ENCODE measurements at regions not wholly inside any gene's neighbourhood (a gene's known extent, or its start where the extent isn't known, plus 50 kb on each side); places are given as distances from the start of the nearest gene placed in this dataset.

- no peak for DNase-seq (ENCODE audit: low read depth, low spot score)
- H3K27ac ChIP-seq = no peak overlapping the region
These were observed 343.3 kb downstream of the CYP26B1 start for GRCh38 chr2:71804281-71804751.

GRCh38 chr2:71803398-71803797, 344.3 kb downstream of the CYP26B1 start:
- DNase-seq (ENCODE audit: low read depth, low spot score) = no peak
- H3K27ac ChIP-seq = no peak overlapping the region

- H3K27ac ChIP-seq = no peak overlapping the region
- no peak for DNase-seq (ENCODE audit: low read depth, low spot score)
These were observed 345.1 kb downstream of the CYP26B1 start for GRCh38 chr2:71802556-71802955.

DNA sequence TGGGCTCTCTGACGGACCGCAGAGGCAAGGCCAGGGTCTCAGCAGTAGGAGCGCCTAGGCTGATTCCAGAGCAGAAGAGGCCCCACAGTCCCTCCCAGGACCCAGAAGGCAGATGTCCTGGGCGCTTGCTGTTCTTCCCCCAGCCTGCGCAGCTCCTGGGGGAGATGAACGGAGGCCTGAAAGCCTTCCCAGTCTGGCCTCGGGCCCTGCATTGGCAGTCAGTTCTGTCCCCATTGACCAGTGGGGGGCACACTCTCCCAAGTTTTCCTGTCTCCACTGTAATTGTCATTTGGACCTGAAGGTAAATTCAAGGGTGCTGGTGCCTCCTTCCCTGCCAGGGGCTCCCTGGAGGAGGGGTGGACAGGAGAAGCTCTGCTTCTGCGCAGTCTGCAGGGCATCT, 345.7 kb downstream of the CYP26B1 start:
- DNase-seq (ENCODE audit: low read depth, low spot score) = no peak
- no peak overlapping the region for H3K27ac ChIP-seq

GRCh38 chr2:71801556-71801955, 346.1 kb downstream of the CYP26B1 start:
- H3K27ac ChIP-seq = no peak overlapping the region
- DNase-seq (ENCODE audit: low read depth, low spot score) = no peak

- no peak for DNase-seq (ENCODE audit: low read depth, low spot score)
- no peak overlapping the region for H3K27ac ChIP-seq
These were observed 346.8 kb downstream of the CYP26B1 start for GRCh38 chr2:71800851-71801250.

DNA sequence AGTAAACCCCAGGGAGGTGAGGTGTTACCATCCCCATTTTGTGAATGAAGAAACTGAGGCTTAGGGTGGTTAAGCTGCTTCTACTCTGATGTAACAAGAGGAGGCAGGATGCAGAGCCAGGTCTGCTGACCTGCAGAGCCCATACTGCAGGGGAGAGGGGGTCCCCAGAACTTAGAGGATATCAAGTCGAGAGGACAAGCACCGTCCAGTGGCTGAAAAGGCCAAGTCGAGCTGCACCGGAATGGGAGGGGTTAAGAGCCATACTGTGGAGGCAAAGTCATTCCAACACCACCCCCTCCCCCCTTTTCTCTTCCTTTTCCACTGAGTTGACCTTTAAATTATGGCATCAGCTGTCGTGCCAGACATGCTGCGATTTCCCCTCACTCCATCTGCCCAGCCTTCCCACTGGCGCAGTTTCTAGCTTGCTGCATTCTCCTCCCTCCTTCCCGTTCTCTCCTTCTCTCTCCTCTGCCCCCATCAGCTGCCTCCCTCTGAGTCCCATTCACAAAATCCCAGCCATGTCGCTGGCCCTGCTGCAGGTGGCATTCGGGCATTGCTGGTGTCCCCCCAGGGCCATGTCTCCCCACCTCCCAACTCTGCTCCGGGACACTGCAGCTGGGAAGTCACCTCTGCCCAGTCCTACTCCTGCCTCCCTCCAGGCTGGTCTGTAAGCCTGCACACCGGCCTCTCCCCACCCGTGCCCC, 346.9 kb downstream of the DYSF start:
- no peak for DNase-seq (ENCODE audit: low read depth, low spot score)
- H3K27ac ChIP-seq = no peak overlapping the region

DNA sequence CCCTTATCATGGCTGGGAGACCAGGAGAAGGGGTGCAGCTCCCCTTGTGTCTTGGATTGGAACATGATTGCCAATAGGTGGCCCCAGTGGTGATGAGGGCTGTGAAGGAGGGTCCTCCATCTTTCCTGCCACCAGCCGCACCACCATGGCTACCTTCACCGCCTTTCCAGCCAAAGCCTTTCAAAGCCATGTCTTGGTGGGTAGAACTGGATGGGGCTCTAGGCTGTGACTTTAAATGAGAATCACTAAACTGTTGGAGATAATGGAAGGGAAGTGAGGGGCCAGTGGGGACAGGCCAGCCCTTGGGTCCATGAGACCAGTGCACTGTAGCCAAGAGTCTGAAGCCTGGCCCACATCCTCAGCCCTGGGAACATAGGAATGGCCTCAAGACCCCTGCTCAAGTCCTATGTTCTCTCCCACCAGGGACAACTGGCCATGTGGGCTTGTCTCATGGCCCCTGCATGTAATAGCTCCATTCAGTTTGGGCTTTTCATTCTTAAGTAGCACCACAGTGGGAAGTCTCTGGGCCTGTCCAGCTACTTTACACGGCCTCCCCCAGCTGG, 345.7 kb downstream of the DYSF start:
- H3K27ac ChIP-seq = no peak overlapping the region
- no peak for DNase-seq (ENCODE audit: low read depth, low spot score)

- DNase-seq (ENCODE audit: low read depth, low spot score) = no peak
- H3K27ac ChIP-seq = no peak overlapping the region
These were observed 345.1 kb downstream of the DYSF start for GRCh38 chr2:71798266-71799012.

GRCh38 chr2:71797035-71797810, 343.9 kb downstream of the DYSF start:
- H3K27ac ChIP-seq = no peak overlapping the region
- no peak for DNase-seq (ENCODE audit: low read depth, low spot score)

- H3K27ac ChIP-seq = no peak overlapping the region
- DNase-seq (ENCODE audit: low read depth, low spot score) = no peak
These were observed 342.8 kb downstream of the DYSF start for GRCh38 chr2:71796174-71796593.

GRCh38 chr2:71795486-71795885, 342.1 kb downstream of the DYSF start:
- DNase-seq (ENCODE audit: low read depth, low spot score) = no peak
- H3K27ac ChIP-seq = no peak overlapping the region

DNA sequence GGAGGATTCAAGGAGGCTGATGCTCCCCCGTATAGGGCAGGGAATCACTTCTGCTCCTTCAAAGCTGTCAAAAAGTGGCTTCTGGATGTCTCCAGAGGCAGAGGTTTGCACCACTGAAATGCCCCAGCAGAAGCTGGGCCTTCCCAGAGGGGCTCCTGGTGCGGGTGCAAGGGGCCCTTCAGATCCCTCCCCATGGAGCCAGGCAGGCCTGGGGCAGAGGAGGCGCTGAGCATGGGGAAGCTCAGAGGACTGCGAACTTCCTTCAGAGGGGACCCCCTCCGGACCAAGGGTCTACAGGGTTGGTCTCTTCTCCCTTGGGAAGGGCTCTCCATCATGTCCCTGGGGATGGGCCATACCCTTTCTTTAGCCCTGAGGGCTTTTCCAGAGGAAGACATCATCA, 341.2 kb downstream of the DYSF start:
- H3K27ac ChIP-seq = no peak overlapping the region
- DNase-seq (ENCODE audit: low read depth, low spot score) = no peak

GRCh38 chr2:71793926-71794325, 340.6 kb downstream of the DYSF start:
- no peak for DNase-seq (ENCODE audit: low read depth, low spot score)
- H3K27ac ChIP-seq = no peak overlapping the region

DNA sequence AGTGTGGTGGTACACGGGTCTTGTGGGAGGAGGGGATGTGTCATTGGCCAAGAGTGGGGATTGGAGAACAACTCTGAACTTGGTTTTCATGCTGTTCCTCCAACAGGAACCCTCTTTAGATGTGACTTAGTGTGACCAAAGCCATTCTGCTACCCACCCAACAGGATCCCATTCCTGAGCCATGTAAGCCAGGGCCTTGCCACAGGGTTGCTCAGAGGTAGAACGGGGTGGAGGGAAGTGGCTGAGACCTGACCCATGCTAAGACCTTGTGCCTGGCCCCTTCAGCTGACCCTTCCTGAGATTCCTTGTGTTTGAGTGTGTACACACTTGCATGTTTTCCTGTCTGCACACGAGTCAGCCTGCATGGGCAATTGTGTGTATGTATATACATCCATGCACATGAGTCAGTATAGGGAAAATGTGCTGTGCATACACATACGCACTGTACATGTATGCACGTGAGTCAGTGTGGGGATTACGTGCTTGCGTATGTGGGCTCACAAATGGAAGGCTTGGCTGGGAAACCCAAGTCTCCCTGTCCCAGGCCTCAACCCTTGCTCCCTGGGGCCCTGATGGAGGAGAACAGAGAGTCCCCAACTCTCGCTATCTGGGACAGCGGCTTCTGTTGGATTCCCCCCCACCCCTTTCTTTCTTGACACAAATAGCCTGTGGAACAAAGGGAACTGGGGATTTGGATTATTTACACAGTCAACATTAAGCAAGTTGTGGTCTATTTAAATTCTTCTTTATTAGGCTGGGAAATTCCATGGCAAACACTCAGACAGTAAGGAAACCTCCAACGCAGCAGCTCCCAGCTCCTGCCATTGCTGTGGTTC, 339.8 kb downstream of the DYSF start:
- DNase-seq (ENCODE audit: low read depth, low spot score) = peak; percentile 67
- no peak overlapping the region for H3K27ac ChIP-seq

DNA sequence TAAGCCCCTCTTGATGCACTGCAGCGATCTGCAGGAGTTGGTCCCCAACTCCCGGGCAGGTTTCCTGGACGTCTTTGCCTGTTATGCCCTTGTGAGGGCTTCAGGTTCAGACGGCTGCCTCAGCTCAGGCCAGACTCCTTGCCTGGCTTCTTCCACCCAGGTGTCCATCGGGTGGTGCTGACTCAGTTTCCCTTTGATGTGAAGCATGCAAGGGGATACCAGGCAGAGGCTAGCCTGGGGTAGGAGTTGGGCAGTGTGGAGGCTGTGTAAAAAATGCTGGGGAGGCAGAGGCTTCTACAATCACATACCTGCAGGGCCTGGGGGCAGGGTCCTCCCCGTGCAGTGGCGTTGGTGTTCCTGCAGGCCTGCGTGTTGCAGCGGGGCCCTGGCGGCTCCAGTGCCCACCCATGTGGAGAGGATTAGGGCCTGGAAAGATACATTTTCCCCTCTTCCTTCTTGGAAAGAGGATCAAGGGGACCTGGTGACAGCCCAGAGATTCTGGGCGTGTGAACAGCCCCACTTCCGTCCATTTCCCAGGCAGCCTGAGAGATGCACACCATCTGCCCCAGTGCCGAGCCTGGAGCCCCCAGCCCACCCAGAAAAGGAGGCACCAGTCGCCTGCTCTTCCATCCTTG, 338.3 kb downstream of the DYSF start:
- no peak for DNase-seq (ENCODE audit: low read depth, low spot score)
- H3K27ac ChIP-seq = no peak overlapping the region

DNA sequence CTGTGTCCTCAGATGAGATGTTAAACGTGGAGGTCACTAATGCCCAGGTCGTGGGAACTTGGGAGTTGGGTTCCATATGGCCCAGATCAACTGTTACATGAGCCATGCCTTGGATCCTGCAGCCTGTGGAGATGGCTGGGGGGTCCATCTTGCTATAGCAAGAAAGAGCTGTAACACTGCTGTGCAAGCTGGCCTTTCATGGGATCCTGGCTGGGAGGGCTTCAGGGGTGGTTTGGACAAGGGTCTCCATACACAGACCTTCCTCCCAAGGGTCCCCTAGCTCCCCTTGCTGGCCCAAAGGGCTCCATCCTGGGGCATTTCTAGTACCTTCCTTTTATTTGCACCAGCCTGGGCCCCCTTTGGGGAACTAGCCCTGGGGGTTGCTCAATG, 337.7 kb downstream of the DYSF start:
- no peak overlapping the region for H3K27ac ChIP-seq
- no peak for DNase-seq (ENCODE audit: low read depth, low spot score)

GRCh38 chr2:71790226-71791060, 337.1 kb downstream of the DYSF start:
- H3K27ac ChIP-seq = no peak overlapping the region
- DNase-seq (ENCODE audit: low read depth, low spot score) = no peak

Measured in epithelial cell of prostate (primary cell).